ENCODE measurements at regions not wholly inside any gene's neighbourhood (a gene's known extent, or its start where the extent isn't known, plus 50 kb on each side); places are given as distances from the start of the nearest gene placed in this dataset.

DNA sequence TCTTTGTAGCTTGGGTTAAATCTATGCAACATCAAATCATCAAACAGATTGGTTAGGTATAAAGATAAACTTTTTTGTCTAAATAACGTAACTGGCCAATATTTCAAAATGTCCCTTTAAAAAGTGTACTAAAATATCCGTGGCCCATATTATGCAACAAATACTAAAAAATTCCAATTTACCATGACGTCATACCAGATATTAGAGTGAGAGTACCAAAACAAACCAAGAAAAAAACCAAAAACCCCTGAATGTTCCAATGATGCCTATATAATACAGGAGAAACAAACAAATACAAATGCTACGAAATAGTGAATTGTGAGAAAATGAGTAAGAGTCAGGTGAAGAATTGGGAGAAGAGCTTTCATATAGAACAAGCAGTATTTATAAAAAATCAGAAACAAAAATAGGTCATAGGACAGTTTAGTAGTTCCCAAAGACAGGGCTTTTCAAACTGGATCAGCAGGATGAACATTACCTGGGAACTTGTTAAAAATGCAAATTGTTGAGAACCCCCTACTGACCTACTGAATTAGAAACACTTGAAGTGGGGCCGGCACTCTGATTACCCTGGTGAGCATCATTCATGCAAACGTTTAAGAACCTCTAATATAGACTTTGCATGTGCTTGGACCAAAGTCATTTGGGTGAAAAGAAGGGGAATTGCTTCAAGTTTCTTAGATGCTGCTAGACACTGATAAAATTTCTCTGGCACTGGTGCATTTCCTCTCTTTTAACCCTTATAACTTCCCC is 753.7 kb downstream of the DSC3 start:
- no peak for ATAC-seq
- TF ChIP-seq, protein P1, sequence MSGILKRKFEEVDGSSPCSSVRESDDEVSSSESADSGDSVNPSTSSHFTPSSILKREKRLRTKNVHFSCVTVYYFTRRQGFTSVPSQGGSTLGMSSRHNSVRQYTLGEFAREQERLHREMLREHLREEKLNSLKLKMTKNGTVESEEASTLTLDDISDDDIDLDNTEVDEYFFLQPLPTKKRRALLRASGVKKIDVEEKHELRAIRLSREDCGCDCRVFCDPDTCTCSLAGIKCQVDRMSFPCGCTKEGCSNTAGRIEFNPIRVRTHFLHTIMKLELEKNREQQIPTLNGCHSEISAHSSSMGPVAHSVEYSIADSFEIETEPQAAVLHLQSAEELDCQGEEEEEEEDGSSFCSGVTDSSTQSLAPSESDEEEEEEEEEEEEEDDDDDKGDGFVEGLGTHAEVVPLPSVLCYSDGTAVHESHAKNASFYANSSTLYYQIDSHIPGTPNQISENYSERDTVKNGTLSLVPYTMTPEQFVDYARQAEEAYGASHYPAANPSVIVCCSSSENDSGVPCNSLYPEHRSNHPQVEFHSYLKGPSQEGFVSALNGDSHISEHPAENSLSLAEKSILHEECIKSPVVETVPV (CRISPR knock-in tag; IDR thresholded peaks at IDR 0.05) = no peak
- TF ChIP-seq ZNF8 (CRISPR knock-in tag; IDR thresholded peaks at IDR 0.05) = no peak
- TF ChIP-seq GLIS3 (CRISPR knock-in tag; IDR thresholded peaks at IDR 0.05) = no peak
- no peak for TF ChIP-seq ARNTL (CRISPR knock-in tag; IDR thresholded peaks at IDR 0.05; ENCODE audit: borderline replicate concordance, low read depth)
- TF ChIP-seq RARB (CRISPR knock-in tag; IDR thresholded peaks at IDR 0.05) = no peak
- no peak for TF ChIP-seq ZFP3 (CRISPR knock-in tag; IDR thresholded peaks at IDR 0.05)
- TF ChIP-seq, protein P2, sequence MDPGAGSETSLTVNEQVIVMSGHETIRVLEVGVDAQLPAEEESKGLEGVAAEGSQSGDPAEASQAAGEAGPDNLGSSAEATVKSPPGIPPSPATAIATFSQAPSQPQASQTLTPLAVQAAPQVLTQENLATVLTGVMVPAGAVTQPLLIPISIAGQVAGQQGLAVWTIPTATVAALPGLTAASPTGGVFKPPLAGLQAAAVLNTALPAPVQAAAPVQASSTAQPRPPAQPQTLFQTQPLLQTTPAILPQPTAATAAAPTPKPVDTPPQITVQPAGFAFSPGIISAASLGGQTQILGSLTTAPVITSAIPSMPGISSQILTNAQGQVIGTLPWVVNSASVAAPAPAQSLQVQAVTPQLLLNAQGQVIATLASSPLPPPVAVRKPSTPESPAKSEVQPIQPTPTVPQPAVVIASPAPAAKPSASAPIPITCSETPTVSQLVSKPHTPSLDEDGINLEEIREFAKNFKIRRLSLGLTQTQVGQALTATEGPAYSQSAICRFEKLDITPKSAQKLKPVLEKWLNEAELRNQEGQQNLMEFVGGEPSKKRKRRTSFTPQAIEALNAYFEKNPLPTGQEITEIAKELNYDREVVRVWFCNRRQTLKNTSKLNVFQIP (CRISPR knock-in tag; IDR thresholded peaks at IDR 0.05; ENCODE audit: borderline replicate concordance, low read depth) = no peak
- no peak for TF ChIP-seq ESRRG (CRISPR knock-in tag; IDR thresholded peaks at IDR 0.05)
- no peak for TF ChIP-seq ZC3H10 (CRISPR knock-in tag; IDR thresholded peaks at IDR 0.05)
- TF ChIP-seq, protein P3, sequence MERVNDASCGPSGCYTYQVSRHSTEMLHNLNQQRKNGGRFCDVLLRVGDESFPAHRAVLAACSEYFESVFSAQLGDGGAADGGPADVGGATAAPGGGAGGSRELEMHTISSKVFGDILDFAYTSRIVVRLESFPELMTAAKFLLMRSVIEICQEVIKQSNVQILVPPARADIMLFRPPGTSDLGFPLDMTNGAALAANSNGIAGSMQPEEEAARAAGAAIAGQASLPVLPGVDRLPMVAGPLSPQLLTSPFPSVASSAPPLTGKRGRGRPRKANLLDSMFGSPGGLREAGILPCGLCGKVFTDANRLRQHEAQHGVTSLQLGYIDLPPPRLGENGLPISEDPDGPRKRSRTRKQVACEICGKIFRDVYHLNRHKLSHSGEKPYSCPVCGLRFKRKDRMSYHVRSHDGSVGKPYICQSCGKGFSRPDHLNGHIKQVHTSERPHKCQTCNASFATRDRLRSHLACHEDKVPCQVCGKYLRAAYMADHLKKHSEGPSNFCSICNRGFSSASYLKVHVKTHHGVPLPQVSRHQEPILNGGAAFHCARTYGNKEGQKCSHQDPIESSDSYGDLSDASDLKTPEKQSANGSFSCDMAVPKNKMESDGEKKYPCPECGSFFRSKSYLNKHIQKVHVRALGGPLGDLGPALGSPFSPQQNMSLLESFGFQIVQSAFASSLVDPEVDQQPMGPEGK (CRISPR knock-in tag; IDR thresholded peaks at IDR 0.05; ENCODE audit: borderline replicate concordance) = no peak
- TF ChIP-seq OSR1 (CRISPR knock-in tag; IDR thresholded peaks at IDR 0.05) = no peak
- no peak for TF ChIP-seq ZNF565 (CRISPR knock-in tag; conservative IDR thresholded peaks at IDR 0.05; ENCODE audit: low read depth)
- TF ChIP-seq ZFP30 (CRISPR knock-in tag; IDR thresholded peaks at IDR 0.05) = no peak
- TF ChIP-seq, protein P4, sequence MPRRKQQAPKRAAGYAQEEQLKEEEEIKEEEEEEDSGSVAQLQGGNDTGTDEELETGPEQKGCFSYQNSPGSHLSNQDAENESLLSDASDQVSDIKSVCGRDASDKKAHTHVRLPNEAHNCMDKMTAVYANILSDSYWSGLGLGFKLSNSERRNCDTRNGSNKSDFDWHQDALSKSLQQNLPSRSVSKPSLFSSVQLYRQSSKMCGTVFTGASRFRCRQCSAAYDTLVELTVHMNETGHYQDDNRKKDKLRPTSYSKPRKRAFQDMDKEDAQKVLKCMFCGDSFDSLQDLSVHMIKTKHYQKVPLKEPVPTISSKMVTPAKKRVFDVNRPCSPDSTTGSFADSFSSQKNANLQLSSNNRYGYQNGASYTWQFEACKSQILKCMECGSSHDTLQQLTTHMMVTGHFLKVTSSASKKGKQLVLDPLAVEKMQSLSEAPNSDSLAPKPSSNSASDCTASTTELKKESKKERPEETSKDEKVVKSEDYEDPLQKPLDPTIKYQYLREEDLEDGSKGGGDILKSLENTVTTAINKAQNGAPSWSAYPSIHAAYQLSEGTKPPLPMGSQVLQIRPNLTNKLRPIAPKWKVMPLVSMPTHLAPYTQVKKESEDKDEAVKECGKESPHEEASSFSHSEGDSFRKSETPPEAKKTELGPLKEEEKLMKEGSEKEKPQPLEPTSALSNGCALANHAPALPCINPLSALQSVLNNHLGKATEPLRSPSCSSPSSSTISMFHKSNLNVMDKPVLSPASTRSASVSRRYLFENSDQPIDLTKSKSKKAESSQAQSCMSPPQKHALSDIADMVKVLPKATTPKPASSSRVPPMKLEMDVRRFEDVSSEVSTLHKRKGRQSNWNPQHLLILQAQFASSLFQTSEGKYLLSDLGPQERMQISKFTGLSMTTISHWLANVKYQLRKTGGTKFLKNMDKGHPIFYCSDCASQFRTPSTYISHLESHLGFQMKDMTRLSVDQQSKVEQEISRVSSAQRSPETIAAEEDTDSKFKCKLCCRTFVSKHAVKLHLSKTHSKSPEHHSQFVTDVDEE (CRISPR knock-in tag; IDR thresholded peaks at IDR 0.05) = no peak

DNA sequence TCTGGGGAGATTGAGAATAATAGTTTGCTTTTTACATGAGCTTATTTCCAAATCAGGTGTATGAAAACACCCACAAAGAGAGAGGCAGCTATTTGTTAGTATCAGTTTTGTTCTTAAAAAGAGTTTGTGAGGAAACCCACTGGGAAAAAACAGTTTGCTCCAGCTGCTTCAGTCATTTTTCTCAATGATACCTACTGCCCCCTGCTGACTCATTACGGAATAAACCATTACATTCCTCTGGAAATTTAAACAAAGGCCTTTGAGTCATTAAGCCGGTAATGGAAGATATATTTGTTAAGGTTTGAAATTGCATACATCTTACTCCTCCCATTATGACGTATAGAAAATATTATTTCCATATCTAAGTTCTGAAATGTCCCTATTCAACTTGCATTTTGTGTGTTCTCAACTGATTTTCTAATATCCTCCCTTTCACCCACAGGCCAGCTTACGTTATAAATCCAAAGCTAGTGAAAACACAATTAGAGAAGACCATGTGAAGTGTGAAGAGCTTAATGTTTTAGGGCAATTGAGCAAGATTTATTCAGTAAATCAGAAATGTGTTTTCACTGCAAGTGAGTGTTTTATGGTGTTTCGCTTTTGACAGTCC is 761.6 kb downstream of the DSC3 start:
- peak; percentile 37; the same call in 1 of the 3 replicates for ATAC-seq
- TF ChIP-seq SNAI2 (CRISPR knock-in tag; IDR thresholded peaks at IDR 0.05) (no peak), GLIS3 (CRISPR knock-in tag; IDR thresholded peaks at IDR 0.05) (no peak), TCF4 (CRISPR knock-in tag; IDR thresholded peaks at IDR 0.05; ENCODE audit: borderline replicate concordance) (no peak), ZFP3 (CRISPR knock-in tag; IDR thresholded peaks at IDR 0.05) (no peak), ZNF8 (CRISPR knock-in tag; IDR thresholded peaks at IDR 0.05) (no peak), ZC3H10 (CRISPR knock-in tag; IDR thresholded peaks at IDR 0.05) (no peak), ESRRG (CRISPR knock-in tag; IDR thresholded peaks at IDR 0.05) (no peak), RARB (CRISPR knock-in tag; IDR thresholded peaks at IDR 0.05) (no peak), BACH2 (CRISPR knock-in tag; IDR thresholded peaks at IDR 0.05; ENCODE audit: borderline replicate concordance) (no peak), ZNF565 (CRISPR knock-in tag; conservative IDR thresholded peaks at IDR 0.05; ENCODE audit: low read depth) (no peak), ZNF70 (CRISPR knock-in tag; IDR thresholded peaks at IDR 0.05) (no peak), TOX (CRISPR knock-in tag; IDR thresholded peaks at IDR 0.05; ENCODE audit: borderline replicate concordance) (no peak), OSR1 (CRISPR knock-in tag; IDR thresholded peaks at IDR 0.05) (no peak), CSDC2 (CRISPR knock-in tag; IDR thresholded peaks at IDR 0.05) (no peak)
- TF ChIP-seq, protein P3 (CRISPR knock-in tag; IDR thresholded peaks at IDR 0.05; ENCODE audit: borderline replicate concordance) = no peak
- TF ChIP-seq, protein P5, sequence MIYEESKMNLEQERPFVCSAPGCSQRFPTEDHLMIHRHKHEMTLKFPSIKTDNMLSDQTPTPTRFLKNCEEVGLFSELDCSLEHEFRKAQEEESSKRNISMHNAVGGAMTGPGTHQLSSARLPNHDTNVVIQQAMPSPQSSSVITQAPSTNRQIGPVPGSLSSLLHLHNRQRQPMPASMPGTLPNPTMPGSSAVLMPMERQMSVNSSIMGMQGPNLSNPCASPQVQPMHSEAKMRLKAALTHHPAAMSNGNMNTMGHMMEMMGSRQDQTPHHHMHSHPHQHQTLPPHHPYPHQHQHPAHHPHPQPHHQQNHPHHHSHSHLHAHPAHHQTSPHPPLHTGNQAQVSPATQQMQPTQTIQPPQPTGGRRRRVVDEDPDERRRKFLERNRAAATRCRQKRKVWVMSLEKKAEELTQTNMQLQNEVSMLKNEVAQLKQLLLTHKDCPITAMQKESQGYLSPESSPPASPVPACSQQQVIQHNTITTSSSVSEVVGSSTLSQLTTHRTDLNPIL (CRISPR knock-in tag; IDR thresholded peaks at IDR 0.05; ENCODE audit: low read depth) = no peak
- TF ChIP-seq, protein P4 (CRISPR knock-in tag; IDR thresholded peaks at IDR 0.05) = no peak
- TF ChIP-seq, protein P2 (CRISPR knock-in tag; IDR thresholded peaks at IDR 0.05; ENCODE audit: borderline replicate concordance, low read depth) = no peak

All from SK-N-SH treated with all-trans-retinoic acid at 6 μM for 48 hours (cell line).